ENCODE measurements at regions not wholly inside any gene's neighbourhood (a gene's known extent, or its start where the extent isn't known, plus 50 kb on each side); places are given as distances from the start of the nearest gene placed in this dataset.

GRCh38 chr7:81159402-81159801 lies 240.6 kb upstream of the SEMA3C start:
- no peaks in the 10 kb centered on the region for H3K27me3 ChIP-seq (ENCODE audit: control insufficient read depth in 1 of 2, insufficient read depth in 2 of 2, low read length in 2 of 2)
- no peaks in the 10 kb centered on the region for H3K36me3 ChIP-seq (replicated peaks in 1 of 2; ENCODE audit: control insufficient read depth in 1 of 2, insufficient read depth in 2 of 2, low read length in 2 of 2)
- BruUV-seq (replicated peaks), result no TSS peak
- H3K4me3 ChIP-seq (replicated peaks in 1 of 3; ENCODE audit: insufficient read depth in 1 of 3, low read depth in 2 of 3, low read length in 3 of 3), result no peak overlapping the region
- in situ Hi-C loops (cut with HindIII; ENCODE audit: extremely low pct_ligation_motif_present, low pct_unique_long_range_greater_than_20kb) (no loop called here), intact Hi-C loops (cut with micrococcal nuclease; ENCODE audit: unreplicated experiment) (no loop called here)
- no peaks in the 10 kb centered on the region for H3K9me3 ChIP-seq (ENCODE audit: low read length)
- H3K4me1 ChIP-seq (ENCODE audit: insufficient read depth, low read length), result peaks cover 44% of the 10 kb centered on the region
- DNase-seq (ENCODE audit: low spot score) (peak; percentile 65), FAIRE-seq (no peak), ATAC-seq (no peak)
- H3K9ac ChIP-seq (ENCODE audit: insufficient read depth, low read depth, low read length), result no peak overlapping the region
- ChIA-PET CTCF (ENCODE audit: low intra/inter-chr PET ratio, low total read pairs) (no interaction called here), POLR2A (no interaction called here)
- H3K27ac ChIP-seq (ENCODE audit: extremely low read length, insufficient read depth, low read length), result no peak overlapping the region
- TF ChIP-seq FUBP1 (CRISPR knock-in tag; IDR thresholded peaks at IDR 0.05; ENCODE audit: borderline replicate concordance), result no peak
- TF ChIP-seq ATF3 (CRISPR knock-in tag; IDR thresholded peaks at IDR 0.05), result peak; percentile 50; the same call in 1 of the 2 replicates
- 0 out of 2 replicates have a peak, but pooled peaks have one; percentile 25 for TF ChIP-seq ZNF644 (CRISPR knock-in tag; IDR thresholded peaks at IDR 0.05; ENCODE audit: low read depth)
- 0 out of 2 replicates have a peak, but pooled peaks have one; percentile 28 for TF ChIP-seq ARID5B (CRISPR knock-in tag; IDR thresholded peaks at IDR 0.05)
- TF ChIP-seq ZBTB10 (CRISPR knock-in tag; IDR thresholded peaks at IDR 0.05; ENCODE audit: borderline replicate concordance), result no peak
- TF ChIP-seq FOSL2 (CRISPR knock-in tag; IDR thresholded peaks at IDR 0.05), result peak; percentile 91
- WGBS (ENCODE audit: low lambda C conversion rate), result 73% methylated on average over 2 of the region's 2 CpGs
- no peak overlapping the region for H3K4me2 ChIP-seq (ENCODE audit: low read depth, low read length)
- H2AFZ ChIP-seq (ENCODE audit: low read length), result no peak overlapping the region
- no peaks in the 10 kb centered on the region for H4K20me1 ChIP-seq (ENCODE audit: insufficient read depth, low read length)
- H3K79me2 ChIP-seq (ENCODE audit: insufficient read depth, low read length), result no peaks in the 10 kb centered on the region

Measured in HepG2 (cell line).